ENCODE measurements at regions not wholly inside any gene's neighbourhood (a gene's known extent, or its start where the extent isn't known, plus 50 kb on each side); places are given as distances from the start of the nearest gene placed in this dataset.

GRCh38 chr3:194787650-194788049, 102.0 kb downstream of the FAM43A start:
- H3K4me3 ChIP-seq (replicated peaks in 1 of 3), result no peak overlapping the region

GRCh38 chr3:194792368-194792767, 106.7 kb downstream of the FAM43A start:
- Histone ChIP-seq H3K9me3 (no peaks in the 10 kb centered on the region), H3K36me3 (no peaks in the 10 kb centered on the region), H3K27me3 (no peaks in the 10 kb centered on the region), H3K4me3 (replicated peaks in 1 of 3) (no peak overlapping the region), H3K4me1 (no peaks in the 10 kb centered on the region), H3K27ac (no peak overlapping the region)
- 92 to 93% methylated on average over 3 of the region's 3 CpGs for WGBS, 2 donors
- intact Hi-C loops (cut with DNase I), result no loop called here
- DNase-seq, result no peak
- TF ChIP-seq POLR2A (IDR thresholded peaks at IDR 0.05), result no peak
- TF ChIP-seq CTCF (IDR thresholded peaks at IDR 0.05), result no peak

More at GRCh38 chr3:194787650-194788049, 102.0 kb downstream of the FAM43A start:
- TF ChIP-seq POLR2A (IDR thresholded peaks at IDR 0.05), result no peak
- no peak for TF ChIP-seq CTCF (IDR thresholded peaks at IDR 0.05)
- Histone ChIP-seq H3K27me3 (no peaks in the 10 kb centered on the region), H3K27ac (no peak overlapping the region), H3K9me3 (no peaks in the 10 kb centered on the region), H3K4me1 (peaks cover 5 to 20% of the 10 kb centered on the region in 2 donors), H3K36me3 (no peaks in the 10 kb centered on the region)
- intact Hi-C loops (cut with DNase I), result no loop called here
- 93 to 100% methylated on average over 6 of the region's 6 CpGs for WGBS, 2 donors
- DNase-seq, result no peak

GRCh38 chr3:194797555-194798250, 112.0 kb downstream of the FAM43A start:
- no peak for TF ChIP-seq POLR2A (IDR thresholded peaks at IDR 0.05)
- no peak for TF ChIP-seq CTCF (IDR thresholded peaks at IDR 0.05)
- Histone ChIP-seq H3K9me3 (no peaks in the 10 kb centered on the region), H3K36me3 (no peaks in the 10 kb centered on the region), H3K4me3 (replicated peaks in 1 of 3) (no peak overlapping the region), H3K27ac (no peak overlapping the region), H3K4me1 (no peaks in the 10 kb centered on the region), H3K27me3 (no peaks in the 10 kb centered on the region)
- 94 to 95% methylated on average over 9 of the region's 9 CpGs for WGBS, 2 donors
- intact Hi-C loops (cut with DNase I), result no loop called here
- DNase-seq, result no peak

GRCh38 chr3:194798486-194798885, 112.8 kb downstream of the FAM43A start:
- 95 to 96% methylated on average over 5 of the region's 5 CpGs for WGBS, 2 donors
- Histone ChIP-seq H3K4me1 (no peaks in the 10 kb centered on the region), H3K27me3 (no peaks in the 10 kb centered on the region), H3K4me3 (replicated peaks in 1 of 3) (no peak overlapping the region), H3K9me3 (no peaks in the 10 kb centered on the region), H3K27ac (no peak overlapping the region), H3K36me3 (no peaks in the 10 kb centered on the region)
- intact Hi-C loops (cut with DNase I), result no loop called here
- no peak for DNase-seq
- TF ChIP-seq CTCF (IDR thresholded peaks at IDR 0.05), result no peak
- TF ChIP-seq POLR2A (IDR thresholded peaks at IDR 0.05), result no peak

- Histone ChIP-seq H3K36me3 (no peaks in the 10 kb centered on the region), H3K4me1 (no peaks in the 10 kb centered on the region), H3K27me3 (no peaks in the 10 kb centered on the region), H3K9me3 (no peaks in the 10 kb centered on the region), H3K27ac (no peak overlapping the region), H3K4me3 (replicated peaks in 1 of 3) (no peak overlapping the region)
- TF ChIP-seq POLR2A (IDR thresholded peaks at IDR 0.05) (no peak), CTCF (IDR thresholded peaks at IDR 0.05) (no peak)
- WGBS, 2 donors, result 76 to 81% methylated on average over 10 of the region's 10 CpGs
- DNase-seq, result no peak
- intact Hi-C loops (cut with DNase I), result no loop called here
Observed at GRCh38 chr3:194800002-194800401, 114.3 kb downstream of the FAM43A start.

Data from thyroid gland (tissue), 4 donors.